ENCODE measurements at regions not wholly inside any gene's neighbourhood (a gene's known extent, or its start where the extent isn't known, plus 50 kb on each side); places are given as distances from the start of the nearest gene placed in this dataset.

GRCh38 chr18:25805939-25806338 lies 284.5 kb downstream of the SS18 start:
- no peak for TF ChIP-seq TAF1 (IDR thresholded peaks at IDR 0.05; ENCODE audit: borderline replicate concordance, low read depth, low read length)
- TF ChIP-seq POLR2A (IDR thresholded peaks at IDR 0.05; ENCODE audit: low read depth, low read length) = no peak

All from GM12892 (cell line).